ENCODE measurements at regions not wholly inside any gene's neighbourhood (a gene's known extent, or its start where the extent isn't known, plus 50 kb on each side); places are given as distances from the start of the nearest gene placed in this dataset.
"Not testable (repeated sequence)": the region's sequence is repeated elsewhere in the genome, so short reads cannot be mapped to it uniquely, and the experiment has no call there.

- no peak for DNase-seq (ENCODE audit: low spot score)
Measured at GRCh38 chr13:104532132-104532531, 1465.9 kb upstream of the SLC10A2 start.

- no peak for DNase-seq (ENCODE audit: low spot score)
Measured at GRCh38 chr13:104530741-104531140, 1464.5 kb upstream of the SLC10A2 start.

GRCh38 chr13:104526561-104526960 lies 1460.3 kb upstream of the SLC10A2 start:
- no peak for DNase-seq (ENCODE audit: low spot score)

GRCh38 chr13:104525467-104525866 lies 1459.2 kb upstream of the SLC10A2 start:
- no peak for DNase-seq (ENCODE audit: low spot score)

- no peak for DNase-seq (ENCODE audit: low spot score)
Measured at GRCh38 chr13:104522235-104523072, 1456.2 kb upstream of the SLC10A2 start.

GRCh38 chr13:104510422-104510821 lies 1444.2 kb upstream of the SLC10A2 start:
- DNase-seq (ENCODE audit: low spot score) = no peak

GRCh38 chr13:104493502-104493901 lies 1427.3 kb upstream of the SLC10A2 start:
- DNase-seq (ENCODE audit: low spot score) = not testable (repeated sequence)

GRCh38 chr13:104491916-104492315 lies 1425.7 kb upstream of the SLC10A2 start:
- no peak for DNase-seq (ENCODE audit: low spot score)

GRCh38 chr13:104487006-104487405 lies 1420.8 kb upstream of the SLC10A2 start:
- DNase-seq (ENCODE audit: low spot score) = no peak

GRCh38 chr13:104485571-104485970 lies 1419.4 kb upstream of the SLC10A2 start:
- no peak for DNase-seq (ENCODE audit: low spot score)

- no peak for DNase-seq (ENCODE audit: low spot score)
Measured at GRCh38 chr13:104483631-104484030, 1417.4 kb upstream of the SLC10A2 start.

GRCh38 chr13:104477261-104477660 lies 1411.0 kb upstream of the SLC10A2 start:
- no peak for DNase-seq (ENCODE audit: low spot score)

- DNase-seq (ENCODE audit: low spot score) = no peak
Measured at GRCh38 chr13:104473936-104474335, 1407.7 kb upstream of the SLC10A2 start.

- no peak for DNase-seq (ENCODE audit: low spot score)
Measured at GRCh38 chr13:104466016-104466415, 1399.8 kb upstream of the SLC10A2 start.

GRCh38 chr13:104461049-104461448 lies 1394.8 kb upstream of the SLC10A2 start:
- no peak for DNase-seq (ENCODE audit: low spot score)

GRCh38 chr13:104460554-104460953 lies 1394.3 kb upstream of the SLC10A2 start:
- DNase-seq (ENCODE audit: low spot score) = peak; percentile 0

GRCh38 chr13:104450006-104450405 lies 1383.8 kb upstream of the SLC10A2 start:
- no peak for DNase-seq (ENCODE audit: low spot score)

GRCh38 chr13:104447348-104447747 lies 1381.1 kb upstream of the SLC10A2 start:
- no peak for DNase-seq (ENCODE audit: low spot score)

- DNase-seq (ENCODE audit: low spot score) = no peak
Measured at GRCh38 chr13:104442536-104442935, 1376.3 kb upstream of the SLC10A2 start.

GRCh38 chr13:104436555-104436954 lies 1370.3 kb upstream of the SLC10A2 start:
- no peak for DNase-seq (ENCODE audit: low spot score)

GRCh38 chr13:104431895-104432294 lies 1365.7 kb upstream of the SLC10A2 start:
- no peak for DNase-seq (ENCODE audit: low spot score)

- DNase-seq (ENCODE audit: low spot score) = no peak
Measured at GRCh38 chr13:104426435-104426834, 1360.2 kb upstream of the SLC10A2 start.

GRCh38 chr13:104422668-104423067 lies 1356.5 kb upstream of the SLC10A2 start:
- no peak for DNase-seq (ENCODE audit: low spot score)

- no peak for DNase-seq (ENCODE audit: low spot score)
Measured at GRCh38 chr13:104416973-104417372, 1350.8 kb upstream of the SLC10A2 start.
